Right kidney (tissue), 1 donor: ENCODE measurements at regions not wholly inside any gene's neighbourhood (a gene's known extent, or its start where the extent isn't known, plus 50 kb on each side); places are given as distances from the start of the nearest gene placed in this dataset.
A peak's percentile ranks its signal among the peaks of the same experiment; 100 is the strongest.
"Not testable (repeated sequence)": the region's sequence is repeated elsewhere in the genome, so short reads cannot be mapped to it uniquely, and the experiment has no call there.

Source experiments
- DNase-seq: peaks from one replicate; pipeline ENCODE4 v3.0.0-alpha.2; 2016

DNA sequence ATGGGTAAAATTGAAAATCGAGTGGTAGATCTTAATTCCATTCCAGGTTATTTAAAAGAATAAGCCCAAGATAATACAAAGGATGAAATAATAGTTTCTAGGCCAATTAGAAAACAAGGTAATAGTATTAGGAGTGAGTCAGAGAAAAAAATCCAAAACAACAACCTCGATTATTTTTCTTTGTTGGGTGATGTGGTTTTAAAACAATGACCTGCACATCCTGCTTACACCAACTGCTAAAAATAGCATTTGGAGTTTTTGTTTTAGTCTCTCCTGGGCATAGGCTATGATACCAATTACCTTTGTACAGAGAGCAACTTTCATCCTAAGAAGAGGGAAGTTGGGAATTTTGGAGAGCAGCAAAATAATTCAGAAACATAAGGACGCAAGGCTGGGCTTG is 101.7 kb upstream of the MYO10 start:
- DNase-seq: no peak

- DNase-seq: no peak
These were observed 103.1 kb upstream of the MYO10 start for GRCh38 chr5:17039170-17039569.

GRCh38 chr5:17042041-17042440 is 106.0 kb upstream of the MYO10 start:
- no peak for DNase-seq

GRCh38 chr5:17046320-17046719 is 110.2 kb upstream of the MYO10 start:
- no peak for DNase-seq

- DNase-seq: no peak
These were observed 114.1 kb upstream of the MYO10 start for GRCh38 chr5:17050236-17050635.

GRCh38 chr5:17054911-17055310 is 118.8 kb upstream of the MYO10 start:
- DNase-seq: no peak

GRCh38 chr5:17056141-17056631 is 120.1 kb upstream of the MYO10 start:
- DNase-seq: no peak

GRCh38 chr5:17058438-17058837 is 122.3 kb upstream of the MYO10 start:
- DNase-seq: no peak

GRCh38 chr5:17061973-17062470 is 125.9 kb upstream of the MYO10 start:
- DNase-seq: no peak

GRCh38 chr5:17062741-17063140 is 126.7 kb upstream of the MYO10 start:
- DNase-seq: not testable (repeated sequence)

DNA sequence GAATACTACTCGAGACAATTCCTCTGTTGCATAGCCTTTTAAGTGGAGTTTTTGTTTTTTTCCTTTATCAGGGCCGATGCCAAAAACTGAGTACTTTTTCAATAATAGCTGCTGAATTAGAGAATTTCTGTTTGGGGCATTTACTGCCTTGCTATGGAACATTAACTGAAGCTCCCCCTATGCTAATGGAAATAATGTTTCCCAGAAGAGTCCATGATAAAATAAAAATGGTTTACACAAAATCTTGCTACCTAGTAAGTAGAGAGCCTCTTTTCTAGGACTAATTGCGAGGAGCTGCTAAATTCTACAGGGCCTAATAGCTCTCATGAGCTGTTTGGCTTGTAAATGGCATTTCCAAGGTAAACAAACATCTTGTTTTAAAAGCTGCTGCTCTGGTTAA is 128.2 kb upstream of the MYO10 start:
- DNase-seq: no peak

DNA sequence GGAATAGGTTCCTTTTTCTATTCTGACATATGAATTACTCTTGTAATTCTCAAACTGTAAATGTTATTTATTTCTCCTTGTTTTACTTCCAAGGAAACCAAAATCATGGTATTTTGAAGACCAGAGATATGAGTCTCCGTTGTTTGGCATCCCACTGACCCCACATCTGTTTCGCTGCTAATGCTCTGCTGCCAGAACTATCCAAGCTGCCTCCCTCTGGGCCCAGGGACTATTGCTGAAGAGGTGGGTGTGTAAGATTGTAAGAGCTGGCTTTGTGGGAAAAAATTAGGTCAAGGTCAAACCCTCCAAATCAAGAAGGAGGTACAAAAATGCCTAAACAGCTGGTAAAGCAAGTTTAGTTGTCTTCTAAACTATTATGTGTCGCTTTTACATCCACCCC is 129.4 kb upstream of the MYO10 start:
- DNase-seq: no peak

- not testable (repeated sequence) for DNase-seq
These were observed 129.9 kb upstream of the MYO10 start for GRCh38 chr5:17066026-17066425.

GRCh38 chr5:17067657-17068392 is 131.7 kb upstream of the MYO10 start:
- DNase-seq: no peak

- peak; percentile 54 for DNase-seq
These were observed 134.0 kb upstream of the MYO10 start for GRCh38 chr5:17069995-17070511.

- DNase-seq: no peak
These were observed 134.6 kb upstream of the MYO10 start for GRCh38 chr5:17070647-17071046.

DNA sequence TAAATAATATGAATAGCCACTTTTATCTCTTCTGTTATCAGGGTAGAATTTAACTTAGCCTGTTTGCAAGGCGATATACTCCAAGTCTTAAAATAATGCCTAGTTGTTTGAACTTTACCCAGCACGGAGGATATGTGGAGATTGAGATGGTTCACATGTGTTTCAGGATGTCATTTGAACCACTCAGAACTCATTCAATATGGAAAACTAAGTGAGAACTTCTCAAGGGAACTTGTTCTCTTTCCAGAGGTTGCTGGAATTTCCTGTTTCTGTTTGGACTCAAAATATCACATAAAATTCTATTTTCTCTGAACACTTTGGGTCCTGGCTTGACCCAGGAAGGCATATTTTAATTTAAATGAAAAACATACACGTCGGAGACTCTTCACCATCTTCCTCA is 139.1 kb upstream of the MYO10 start:
- DNase-seq: no peak

DNA sequence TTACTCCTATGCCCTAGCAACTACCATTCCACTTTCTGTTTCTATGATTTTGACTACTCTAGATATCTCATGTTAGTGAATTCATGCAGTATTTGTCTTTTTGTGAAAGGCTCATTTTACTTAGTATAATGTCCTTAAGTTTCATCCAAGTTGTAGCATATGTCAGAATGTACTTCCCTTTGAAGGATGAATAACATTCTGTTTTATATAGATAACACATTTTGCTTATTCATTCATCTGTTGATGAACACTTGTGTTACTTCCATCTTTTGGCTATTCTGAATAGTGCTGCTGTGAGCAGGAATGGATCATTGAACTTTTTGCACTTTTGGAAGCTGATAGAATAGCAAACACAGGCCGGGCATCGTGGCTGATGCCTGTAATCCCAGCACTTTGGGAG is 140.2 kb upstream of the MYO10 start:
- DNase-seq: no peak

DNA sequence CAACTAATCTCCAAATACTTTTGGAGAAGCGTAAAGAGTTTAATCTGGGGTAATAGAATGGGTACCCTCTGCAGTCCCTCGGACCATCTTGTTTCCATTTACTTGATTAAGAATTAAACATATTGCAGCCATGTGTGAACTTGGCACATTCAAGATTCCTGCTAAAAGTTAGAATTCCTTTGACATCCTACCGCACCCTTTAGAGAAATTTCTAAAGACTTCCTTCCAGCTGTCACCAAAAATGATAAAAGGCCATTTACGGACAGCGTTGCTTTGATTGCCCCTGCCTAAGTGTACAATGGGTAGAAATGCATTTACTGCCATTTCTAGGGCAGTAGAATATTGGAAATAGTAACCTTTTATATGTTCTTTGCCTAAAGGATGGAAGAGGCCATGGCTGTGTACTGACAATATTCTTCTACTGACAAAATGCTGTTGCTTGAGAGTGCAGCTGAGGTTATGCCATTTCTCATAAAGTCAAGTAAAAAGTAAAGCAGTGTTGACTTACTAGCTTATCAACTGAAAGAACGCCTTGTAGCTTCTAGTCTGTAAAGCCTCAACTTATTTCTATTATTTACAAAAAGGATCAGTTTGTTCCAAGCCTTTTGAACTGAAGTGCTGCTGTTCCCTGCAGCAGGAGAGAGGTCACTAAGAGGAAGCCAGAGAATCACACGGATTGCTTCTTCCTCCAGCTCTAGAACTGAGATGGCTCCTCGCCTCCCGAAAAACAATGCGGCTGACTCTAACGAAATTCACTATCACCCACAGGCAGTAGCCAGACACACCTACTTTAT is 139.8 kb upstream of the BASP1 start:
- no peak for DNase-seq

DNA sequence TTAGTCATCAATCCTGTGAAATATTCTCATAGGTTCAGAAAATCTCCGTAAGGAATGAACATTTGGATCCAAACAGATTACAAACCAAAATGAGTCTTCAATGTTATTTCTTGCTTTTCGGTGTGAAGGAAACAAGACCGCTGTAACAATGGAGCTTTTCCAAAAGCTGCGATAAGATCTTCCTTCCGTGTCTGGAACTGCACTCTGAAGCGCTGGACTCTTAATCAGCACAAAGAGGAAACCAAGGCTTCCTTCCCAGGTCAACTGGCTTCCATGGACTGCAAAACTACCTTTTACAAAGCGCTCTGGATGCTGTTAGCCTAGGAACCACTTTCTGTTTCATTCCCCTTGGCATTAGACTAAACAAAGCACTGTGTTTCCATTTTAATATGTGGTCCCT is 137.9 kb upstream of the BASP1 start:
- DNase-seq: no peak

DNA sequence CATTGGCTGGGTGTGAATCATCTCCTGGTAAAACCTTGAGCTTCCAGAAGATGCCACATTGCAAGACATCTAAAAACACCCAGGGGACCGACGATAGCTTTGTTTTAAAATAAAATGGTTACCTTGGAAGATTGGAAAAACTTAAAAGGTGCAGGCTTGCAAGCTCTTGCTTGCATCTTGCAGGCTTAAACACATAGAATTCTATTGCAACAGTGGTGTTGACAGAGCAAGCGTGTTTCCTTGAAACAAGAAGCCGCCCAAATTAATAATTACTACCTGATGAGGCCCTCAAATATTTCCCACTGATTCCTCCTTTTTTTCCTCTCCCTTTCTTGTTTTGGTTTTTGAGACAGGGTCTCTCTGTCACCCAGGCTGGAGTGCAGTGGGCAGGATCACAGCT is 137.1 kb upstream of the BASP1 start:
- no peak for DNase-seq

DNA sequence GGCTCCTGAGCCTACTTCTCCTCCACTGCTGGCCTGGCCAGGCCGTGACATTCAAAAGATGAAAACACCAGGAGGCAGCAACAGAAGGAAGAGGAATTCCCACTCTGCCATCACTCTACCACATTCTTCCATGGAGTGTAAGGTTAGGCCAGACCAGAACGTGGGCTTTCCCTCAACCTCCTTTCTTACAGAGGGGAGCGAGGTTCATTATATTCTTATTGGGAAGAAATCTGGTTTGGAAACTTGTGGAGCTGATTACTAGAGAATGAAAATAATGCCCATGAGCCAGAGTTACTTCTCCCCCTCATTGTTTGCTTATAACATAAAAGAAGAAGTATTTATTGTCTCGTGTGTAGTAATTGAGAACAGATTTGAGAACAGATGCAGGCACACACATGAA is 136.3 kb upstream of the BASP1 start:
- DNase-seq: no peak

DNA sequence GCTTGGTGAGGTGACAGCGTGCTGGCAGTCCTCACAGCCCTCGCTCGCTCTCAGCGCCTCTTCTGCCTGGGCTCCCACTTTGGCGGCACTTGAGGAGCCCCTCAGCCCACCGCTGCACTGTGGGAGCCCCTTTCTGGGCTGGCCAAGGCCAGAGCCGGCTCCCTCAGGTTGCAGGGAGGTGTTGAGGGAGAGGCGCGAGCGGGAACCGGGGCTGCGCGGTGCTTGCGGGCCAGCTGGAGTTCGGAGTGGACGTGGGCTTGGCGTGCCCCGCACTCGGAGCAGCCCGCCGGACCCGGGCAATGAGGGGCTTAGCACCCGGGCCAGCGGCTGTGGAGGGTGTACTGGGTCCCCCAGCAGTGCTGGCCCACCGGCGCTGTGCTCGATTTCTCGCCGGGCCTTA is 134.2 kb upstream of the BASP1 start:
- DNase-seq: not testable (repeated sequence)
